ENCODE measurements at regions not wholly inside any gene's neighbourhood (a gene's known extent, or its start where the extent isn't known, plus 50 kb on each side); places are given as distances from the start of the nearest gene placed in this dataset.
"Not testable (repeated sequence)": the region's sequence is repeated elsewhere in the genome, so short reads cannot be mapped to it uniquely, and the experiment has no call there.

GRCh38 chr12:105882404-105882803 lies 256.4 kb downstream of the NUAK1 start:
- H3K4me3 ChIP-seq (ENCODE audit: low read depth, low read length): no peak overlapping the region
- DNase-seq (ENCODE audit: low read depth): peak; percentile 12
- TF ChIP-seq CTCF (IDR thresholded peaks at IDR 0.05; ENCODE audit: insufficient read depth, low read depth, low read length): no peak

- no peak for TF ChIP-seq CTCF (IDR thresholded peaks at IDR 0.05; ENCODE audit: insufficient read depth, low read depth, low read length)
- H3K4me3 ChIP-seq (ENCODE audit: low read depth, low read length): no peak overlapping the region
- DNase-seq (ENCODE audit: low read depth): no peak
These were observed 251.6 kb downstream of the NUAK1 start for GRCh38 chr12:105887131-105887530.

- DNase-seq (ENCODE audit: low read depth): no peak
- TF ChIP-seq CTCF (IDR thresholded peaks at IDR 0.05; ENCODE audit: insufficient read depth, low read depth, low read length): no peak
- no peak overlapping the region for H3K4me3 ChIP-seq (ENCODE audit: low read depth, low read length)
These were observed 250.1 kb downstream of the NUAK1 start for GRCh38 chr12:105888696-105889095.

- DNase-seq (ENCODE audit: low read depth): no peak
- TF ChIP-seq CTCF (IDR thresholded peaks at IDR 0.05; ENCODE audit: insufficient read depth, low read depth, low read length): no peak
- H3K4me3 ChIP-seq (ENCODE audit: low read depth, low read length): no peak overlapping the region
These were observed 246.3 kb downstream of the NUAK1 start for GRCh38 chr12:105892362-105892910.

- H3K4me3 ChIP-seq (ENCODE audit: low read depth, low read length); DNase-seq (ENCODE audit: low read depth): not testable (repeated sequence)
These were observed 243.4 kb downstream of the NUAK1 start for GRCh38 chr12:105895197-105895832.

GRCh38 chr12:105897311-105897725 lies 241.4 kb downstream of the NUAK1 start:
- DNase-seq (ENCODE audit: low read depth): no peak
- H3K4me3 ChIP-seq (ENCODE audit: low read depth, low read length): no peak overlapping the region
- no peak for TF ChIP-seq CTCF (IDR thresholded peaks at IDR 0.05; ENCODE audit: insufficient read depth, low read depth, low read length)

GRCh38 chr12:105898271-105898670 lies 240.5 kb downstream of the NUAK1 start:
- DNase-seq (ENCODE audit: low read depth); H3K4me3 ChIP-seq (ENCODE audit: low read depth, low read length): not testable (repeated sequence)

GRCh38 chr12:105899589-105899988 lies 239.2 kb downstream of the NUAK1 start:
- DNase-seq (ENCODE audit: low read depth): peak; percentile 21
- no peak overlapping the region for H3K4me3 ChIP-seq (ENCODE audit: low read depth, low read length)
- TF ChIP-seq CTCF (IDR thresholded peaks at IDR 0.05; ENCODE audit: insufficient read depth, low read depth, low read length): no peak

All from fibroblast of villous mesenchyme (primary cell).